Vagina (tissue), 2 donors: ENCODE measurements at regions not wholly inside any gene's neighbourhood (a gene's known extent, or its start where the extent isn't known, plus 50 kb on each side); places are given as distances from the start of the nearest gene placed in this dataset.

Source experiments
- DNase-seq, 2 donors: peaks; one replicate each; pipeline ENCODE4 v3.0.0-alpha.2; 2017; ENCODE audit errors: extremely low spot score in 2 of 2
- H3K27ac ChIP-seq: fragments of 200-600 bp; sonication (generic); one replicate; pipeline ENCODE4 v1.5.1; 2019
- H3K27me3 ChIP-seq: fragments of 200-600 bp; sonication (generic); one replicate; pipeline ENCODE4 v1.5.1; 2019
- H3K36me3 ChIP-seq, 2 donors: fragments of 200-600 bp; sonication (generic); one replicate each; pipeline ENCODE4 v1.5.1; 2017 to 2019
- H3K4me1 ChIP-seq: fragments of 200-600 bp; sonication (generic); one replicate; pipeline ENCODE4 v1.5.1; 2019
- H3K4me3 ChIP-seq, 2 donors: fragments of 200-600 bp; sonication (generic); 1 replicate in 1 of 2; 2 replicates in 1 of 2; pipeline ENCODE4 v1.5.1; 2016 to 2019
- H3K9me3 ChIP-seq: fragments of 200-600 bp; sonication (generic); one replicate; pipeline ENCODE4 v1.5.1; 2019
- POLR2A ChIP-seq, 2 donors: fragments of 450-650 bp; IDR thresholded peaks; one replicate each; pipeline ENCODE4 v1.6.1; 2017; ENCODE audit warnings: antibody characterized with exemption in 2 of 2, mild to moderate bottlenecking in 2 of 2, moderate library complexity in 2 of 2
- POLR2AphosphoS5 ChIP-seq, 2 donors: sonication (generic); formaldehyde crosslinking; IDR thresholded peaks; one replicate each; pipeline ENCODE4 v1.9.0; 2017; ENCODE audit warnings: antibody characterized with exemption in 2 of 2, mild to moderate bottlenecking in 2 of 2, low read depth in 1 of 2; ENCODE audit not compliant: insufficient read depth in 1 of 2
- intact Hi-C: fragments of 100-400 bp; cut with DNase I; formaldehyde crosslinking; loops from one replicate; pipeline ENCODE4 v1.15.1; 2023
- TF ChIP-seq, protein P1 (sequence below), 3 experiments: fragments of 450-650 bp in 2 of 3; fragments of 200-600 bp in 1 of 3; sonication (generic) in 1 of 3; IDR thresholded peaks; one replicate each; pipeline ENCODE4 v1.5.1; 2017 to 2019; ENCODE audit warnings: antibody characterized with exemption in 3 of 3, mild to moderate bottlenecking in 2 of 3, moderate library complexity in 2 of 3

GRCh38 chr16:52755396-52755795 is 208.5 kb upstream of the TOX3 start:
- intact Hi-C loops: no loop called here
- no peak overlapping the region for H3K27ac ChIP-seq
- H3K4me1 ChIP-seq: no peaks in the 10 kb centered on the region
- no peak overlapping the region for H3K4me3 ChIP-seq
- H3K27me3 ChIP-seq: no peaks in the 10 kb centered on the region
- H3K9me3 ChIP-seq: no peaks in the 10 kb centered on the region
- H3K36me3 ChIP-seq: no peaks in the 10 kb centered on the region
- no peak for TF ChIP-seq POLR2A (IDR thresholded peaks at IDR 0.05)
- TF ChIP-seq, protein P1, sequence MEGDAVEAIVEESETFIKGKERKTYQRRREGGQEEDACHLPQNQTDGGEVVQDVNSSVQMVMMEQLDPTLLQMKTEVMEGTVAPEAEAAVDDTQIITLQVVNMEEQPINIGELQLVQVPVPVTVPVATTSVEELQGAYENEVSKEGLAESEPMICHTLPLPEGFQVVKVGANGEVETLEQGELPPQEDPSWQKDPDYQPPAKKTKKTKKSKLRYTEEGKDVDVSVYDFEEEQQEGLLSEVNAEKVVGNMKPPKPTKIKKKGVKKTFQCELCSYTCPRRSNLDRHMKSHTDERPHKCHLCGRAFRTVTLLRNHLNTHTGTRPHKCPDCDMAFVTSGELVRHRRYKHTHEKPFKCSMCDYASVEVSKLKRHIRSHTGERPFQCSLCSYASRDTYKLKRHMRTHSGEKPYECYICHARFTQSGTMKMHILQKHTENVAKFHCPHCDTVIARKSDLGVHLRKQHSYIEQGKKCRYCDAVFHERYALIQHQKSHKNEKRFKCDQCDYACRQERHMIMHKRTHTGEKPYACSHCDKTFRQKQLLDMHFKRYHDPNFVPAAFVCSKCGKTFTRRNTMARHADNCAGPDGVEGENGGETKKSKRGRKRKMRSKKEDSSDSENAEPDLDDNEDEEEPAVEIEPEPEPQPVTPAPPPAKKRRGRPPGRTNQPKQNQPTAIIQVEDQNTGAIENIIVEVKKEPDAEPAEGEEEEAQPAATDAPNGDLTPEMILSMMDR (IDR thresholded peaks at IDR 0.05): no peak
- no peak for DNase-seq

DNA sequence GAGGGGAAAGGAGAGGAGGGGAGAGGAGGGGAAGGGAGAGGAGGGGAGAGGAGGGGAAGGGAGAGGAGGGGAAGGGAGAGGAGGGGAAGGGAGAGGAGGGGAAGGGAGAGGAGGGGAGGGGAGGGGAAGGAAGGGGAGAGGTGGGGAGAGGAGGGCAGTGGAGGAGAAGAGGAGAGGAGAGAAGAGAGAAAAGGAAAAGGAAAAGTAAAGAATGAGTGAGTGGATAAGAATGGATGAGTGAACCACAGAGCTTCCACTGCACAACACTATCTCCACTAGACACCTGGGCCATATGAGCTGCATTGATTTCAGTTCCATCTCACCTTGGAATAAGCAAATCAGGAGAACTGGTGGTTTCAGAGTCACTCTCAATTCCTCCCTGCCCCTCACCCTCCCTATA is 204.1 kb upstream of the TOX3 start:
- H3K27me3 ChIP-seq: no peaks in the 10 kb centered on the region
- H3K36me3 ChIP-seq: no peaks in the 10 kb centered on the region
- H3K9me3 ChIP-seq: no peaks in the 10 kb centered on the region
- no peaks in the 10 kb centered on the region for H3K4me1 ChIP-seq
- no peak overlapping the region for H3K27ac ChIP-seq
- no peak overlapping the region for H3K4me3 ChIP-seq
- TF ChIP-seq POLR2A (IDR thresholded peaks at IDR 0.05): no peak
- TF ChIP-seq, protein P1 (IDR thresholded peaks at IDR 0.05): no peak
- no peak for TF ChIP-seq POLR2AphosphoS5 (IDR thresholded peaks at IDR 0.05; ENCODE audit: insufficient read depth in 1 of 2, low read depth in 1 of 2)
- intact Hi-C loops: no loop called here
- no peak for DNase-seq

- DNase-seq: no peak
- Histone ChIP-seq H3K4me3 (no peak overlapping the region), H3K27ac (no peak overlapping the region), H3K4me1 (no peaks in the 10 kb centered on the region), H3K36me3 (no peaks in the 10 kb centered on the region), H3K9me3 (no peaks in the 10 kb centered on the region), H3K27me3 (no peaks in the 10 kb centered on the region)
- TF ChIP-seq, protein P1 (IDR thresholded peaks at IDR 0.05): no peak
- intact Hi-C loops: no loop called here
Observed at GRCh38 chr16:52748741-52749140, 201.8 kb upstream of the TOX3 start.

DNA sequence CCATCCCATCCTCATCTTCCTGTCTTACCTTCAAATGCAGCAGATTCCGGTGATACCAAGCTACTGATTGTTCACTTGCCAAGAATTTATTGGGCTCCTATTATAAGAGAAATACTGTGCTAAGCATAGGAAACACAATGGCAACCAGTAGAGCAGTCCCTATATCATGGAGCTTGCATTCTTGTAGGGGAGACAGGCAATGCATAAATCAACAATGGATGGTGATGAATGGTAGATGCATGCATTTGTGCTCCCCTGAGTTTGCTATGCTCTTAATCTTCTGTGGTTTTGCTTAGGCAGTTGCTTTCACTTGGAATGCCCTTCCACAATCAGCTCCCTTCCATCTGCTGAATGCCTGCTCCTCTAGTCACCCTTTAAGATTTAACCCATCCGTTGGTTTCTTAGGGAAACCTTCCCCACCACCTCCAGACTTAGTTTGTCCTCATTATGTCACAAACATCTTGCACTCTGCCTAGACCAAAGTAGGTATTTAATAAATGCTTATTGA is 200.2 kb upstream of the TOX3 start:
- H3K27ac ChIP-seq: no peak overlapping the region
- H3K9me3 ChIP-seq: no peaks in the 10 kb centered on the region
- H3K4me1 ChIP-seq: no peaks in the 10 kb centered on the region
- DNase-seq: no peak
- no peak overlapping the region for H3K4me3 ChIP-seq
- TF ChIP-seq POLR2A (IDR thresholded peaks at IDR 0.05): no peak
- no peak for TF ChIP-seq POLR2AphosphoS5 (IDR thresholded peaks at IDR 0.05; ENCODE audit: insufficient read depth in 1 of 2, low read depth in 1 of 2)
- TF ChIP-seq, protein P1 (IDR thresholded peaks at IDR 0.05): no peak
- intact Hi-C loops: no loop called here
- no peaks in the 10 kb centered on the region for H3K36me3 ChIP-seq
- no peaks in the 10 kb centered on the region for H3K27me3 ChIP-seq

DNA sequence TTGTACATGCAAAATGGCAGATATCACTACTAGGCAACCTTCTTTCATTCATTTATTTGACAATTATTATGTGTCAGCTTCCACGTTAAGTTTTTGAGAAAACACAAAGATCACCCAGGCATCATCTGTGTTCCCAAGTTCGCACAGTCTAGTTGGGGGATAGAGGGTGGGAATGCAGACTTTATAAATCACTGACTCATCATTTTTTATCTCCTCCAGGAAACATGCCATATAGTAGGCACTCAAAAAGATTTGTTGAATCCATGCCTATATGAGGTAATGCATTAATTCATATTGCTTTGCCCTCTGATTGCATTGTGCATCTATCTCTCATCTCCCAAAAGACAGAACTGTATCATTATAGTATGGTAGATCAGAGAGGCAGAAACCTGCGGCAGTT is 196.8 kb upstream of the TOX3 start:
- intact Hi-C loops: no loop called here
- Histone ChIP-seq H3K27me3 (no peaks in the 10 kb centered on the region), H3K36me3 (no peaks in the 10 kb centered on the region), H3K4me1 (no peaks in the 10 kb centered on the region), H3K27ac (no peak overlapping the region), H3K9me3 (no peaks in the 10 kb centered on the region), H3K4me3 (no peak overlapping the region)
- DNase-seq: no peak
- TF ChIP-seq, protein P1 (IDR thresholded peaks at IDR 0.05): no peak
- TF ChIP-seq POLR2A (IDR thresholded peaks at IDR 0.05) (no peak), POLR2AphosphoS5 (IDR thresholded peaks at IDR 0.05; ENCODE audit: insufficient read depth in 1 of 2, low read depth in 1 of 2) (no peak)
